ENCODE measurements at regions not wholly inside any gene's neighbourhood (a gene's known extent, or its start where the extent isn't known, plus 50 kb on each side); places are given as distances from the start of the nearest gene placed in this dataset.

DNA sequence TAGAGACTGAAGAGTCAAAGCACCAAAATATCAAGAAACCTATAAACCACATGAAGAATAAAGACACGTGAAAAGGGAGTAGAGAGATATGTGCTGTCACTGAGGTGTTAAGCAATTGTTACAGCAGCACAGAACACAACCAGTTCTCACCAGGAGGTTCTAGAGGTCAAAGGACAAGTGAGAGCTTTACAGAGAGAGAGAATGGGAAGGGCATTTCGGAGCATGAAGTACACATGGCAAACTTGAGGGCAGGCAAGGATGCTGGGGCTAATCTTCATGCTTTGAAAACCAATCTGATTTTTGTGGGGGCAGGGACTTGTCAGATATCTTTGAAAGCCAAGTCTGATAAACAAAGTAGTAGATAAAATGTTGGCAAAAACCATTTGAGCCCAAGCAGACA, 142.3 kb upstream of the NRSN1 start:
- ATAC-seq (ENCODE audit: insufficient read depth, low read depth) (no peak), DNase-seq (no peak)
- Histone ChIP-seq H3K79me2 (ENCODE audit: insufficient read depth, low read length) (no peaks in the 10 kb centered on the region), H2AFZ (ENCODE audit: low read depth, low read length) (no peak overlapping the region), H3K4me2 (ENCODE audit: insufficient read depth, low read length) (no peak overlapping the region), H4K20me1 (ENCODE audit: insufficient read depth, low read length) (no peaks in the 10 kb centered on the region), H3K9ac (ENCODE audit: low read depth, low read length) (no peak overlapping the region), H3K36me3 (ENCODE audit: insufficient read depth, low read length) (no peaks in the 10 kb centered on the region), H3K27me3 (ENCODE audit: insufficient read depth, low read length, poor library complexity) (no peaks in the 10 kb centered on the region), H3K4me3 (ENCODE audit: low read depth in 1 of 2, low read length in 2 of 2) (no peak overlapping the region), H3K9me3 (ENCODE audit: insufficient read depth, low read length, severe bottlenecking) (no peaks in the 10 kb centered on the region), H3K27ac (ENCODE audit: low read length) (no peak overlapping the region), H3K4me1 (ENCODE audit: insufficient read depth, low read length) (no peaks in the 10 kb centered on the region)
- TF ChIP-seq, protein P1, sequence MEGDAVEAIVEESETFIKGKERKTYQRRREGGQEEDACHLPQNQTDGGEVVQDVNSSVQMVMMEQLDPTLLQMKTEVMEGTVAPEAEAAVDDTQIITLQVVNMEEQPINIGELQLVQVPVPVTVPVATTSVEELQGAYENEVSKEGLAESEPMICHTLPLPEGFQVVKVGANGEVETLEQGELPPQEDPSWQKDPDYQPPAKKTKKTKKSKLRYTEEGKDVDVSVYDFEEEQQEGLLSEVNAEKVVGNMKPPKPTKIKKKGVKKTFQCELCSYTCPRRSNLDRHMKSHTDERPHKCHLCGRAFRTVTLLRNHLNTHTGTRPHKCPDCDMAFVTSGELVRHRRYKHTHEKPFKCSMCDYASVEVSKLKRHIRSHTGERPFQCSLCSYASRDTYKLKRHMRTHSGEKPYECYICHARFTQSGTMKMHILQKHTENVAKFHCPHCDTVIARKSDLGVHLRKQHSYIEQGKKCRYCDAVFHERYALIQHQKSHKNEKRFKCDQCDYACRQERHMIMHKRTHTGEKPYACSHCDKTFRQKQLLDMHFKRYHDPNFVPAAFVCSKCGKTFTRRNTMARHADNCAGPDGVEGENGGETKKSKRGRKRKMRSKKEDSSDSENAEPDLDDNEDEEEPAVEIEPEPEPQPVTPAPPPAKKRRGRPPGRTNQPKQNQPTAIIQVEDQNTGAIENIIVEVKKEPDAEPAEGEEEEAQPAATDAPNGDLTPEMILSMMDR (IDR thresholded peaks at IDR 0.05; ENCODE audit: borderline replicate concordance, extremely low read depth, low read length, poor library complexity, severe bottlenecking) = no peak
- no peak for TF ChIP-seq EZH2 (IDR thresholded peaks at IDR 0.05; ENCODE audit: borderline replicate concordance, low read depth, low read length, severe bottlenecking)

DNA sequence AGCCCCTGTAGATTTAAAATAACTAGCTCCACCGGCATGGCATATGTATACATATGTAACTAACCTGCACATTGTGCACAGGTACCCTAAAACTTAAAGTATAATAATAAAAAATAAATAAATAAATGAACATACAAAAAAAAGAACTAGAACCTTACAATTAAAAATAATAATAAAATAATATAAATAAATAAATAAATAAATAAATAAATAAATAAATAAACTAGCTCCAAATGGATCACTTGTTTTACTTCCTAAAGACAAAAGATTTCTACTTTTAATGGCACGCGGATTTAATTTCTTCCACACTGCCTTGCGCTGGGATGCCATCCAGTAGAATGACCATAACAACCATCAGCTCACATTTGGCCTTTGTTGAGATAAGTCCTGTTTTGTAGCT, 141.0 kb upstream of the NRSN1 start:
- no peak for TF ChIP-seq EZH2 (IDR thresholded peaks at IDR 0.05; ENCODE audit: borderline replicate concordance, low read depth, low read length, severe bottlenecking)
- no peak for ATAC-seq (ENCODE audit: insufficient read depth, low read depth)

DNA sequence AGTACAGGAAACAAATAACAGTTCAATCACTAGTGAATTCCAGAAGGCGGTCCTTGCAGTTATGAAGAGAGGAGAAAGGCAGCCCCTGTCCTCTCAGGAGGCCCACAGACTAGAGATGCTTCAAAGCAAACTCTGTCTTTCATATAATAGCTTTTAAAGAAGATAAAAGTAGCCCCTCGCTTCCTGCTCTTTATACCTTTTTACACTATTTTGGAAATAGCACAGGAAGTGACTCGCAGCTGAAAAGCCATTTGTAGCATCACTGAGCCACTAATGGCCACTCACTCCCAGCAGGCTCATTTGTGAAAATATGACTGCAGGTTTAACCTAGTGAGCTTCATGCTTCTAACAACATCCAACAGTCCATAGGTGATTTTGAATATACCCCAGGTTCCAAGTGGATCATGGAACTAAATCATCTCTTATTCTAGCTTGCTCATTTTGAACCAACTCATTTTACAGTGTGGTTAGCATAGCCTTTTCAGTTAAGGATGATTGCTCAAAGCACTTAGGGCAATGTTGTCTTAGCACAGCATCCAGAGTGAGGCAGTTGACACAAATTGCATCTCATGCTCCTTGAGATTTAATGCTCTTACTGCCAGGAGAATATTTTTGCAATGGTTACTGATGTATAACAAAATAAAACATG, 136.0 kb upstream of the NRSN1 start:
- ATAC-seq (ENCODE audit: insufficient read depth, low read depth) (no peak), DNase-seq (no peak)
- Histone ChIP-seq H3K9me3 (ENCODE audit: insufficient read depth, low read length, severe bottlenecking) (no peaks in the 10 kb centered on the region), H3K4me2 (ENCODE audit: insufficient read depth, low read length) (no peak overlapping the region), H2AFZ (ENCODE audit: low read depth, low read length) (no peak overlapping the region), H3K27me3 (ENCODE audit: insufficient read depth, low read length, poor library complexity) (no peaks in the 10 kb centered on the region), H3K4me1 (ENCODE audit: insufficient read depth, low read length) (no peaks in the 10 kb centered on the region), H3K36me3 (ENCODE audit: insufficient read depth, low read length) (no peaks in the 10 kb centered on the region), H3K4me3 (ENCODE audit: low read depth in 1 of 2, low read length in 2 of 2) (no peak overlapping the region), H3K27ac (ENCODE audit: low read length) (no peak overlapping the region), H3K79me2 (ENCODE audit: insufficient read depth, low read length) (no peaks in the 10 kb centered on the region), H4K20me1 (ENCODE audit: insufficient read depth, low read length) (no peaks in the 10 kb centered on the region), H3K9ac (ENCODE audit: low read depth, low read length) (no peak overlapping the region)
- TF ChIP-seq, protein P1 (IDR thresholded peaks at IDR 0.05; ENCODE audit: borderline replicate concordance, extremely low read depth, low read length, poor library complexity, severe bottlenecking) = no peak
- no peak for TF ChIP-seq EZH2 (IDR thresholded peaks at IDR 0.05; ENCODE audit: borderline replicate concordance, low read depth, low read length, severe bottlenecking)

More for the DNA sequence above, 141.0 kb upstream of the NRSN1 start:
- no peaks in the 10 kb centered on the region for H3K27me3 ChIP-seq (ENCODE audit: insufficient read depth, low read length, poor library complexity)
- no peaks in the 10 kb centered on the region for H3K9me3 ChIP-seq (ENCODE audit: insufficient read depth, low read length, severe bottlenecking)
- H3K4me3 ChIP-seq (ENCODE audit: low read depth in 1 of 2, low read length in 2 of 2) = no peak overlapping the region
- H3K9ac ChIP-seq (ENCODE audit: low read depth, low read length) = no peak overlapping the region
- DNase-seq = no peak
- H3K27ac ChIP-seq (ENCODE audit: low read length) = no peak overlapping the region
- H3K4me1 ChIP-seq (ENCODE audit: insufficient read depth, low read length) = no peaks in the 10 kb centered on the region
- no peak overlapping the region for H3K4me2 ChIP-seq (ENCODE audit: insufficient read depth, low read length)
- H3K36me3 ChIP-seq (ENCODE audit: insufficient read depth, low read length) = no peaks in the 10 kb centered on the region
- H3K79me2 ChIP-seq (ENCODE audit: insufficient read depth, low read length) = no peaks in the 10 kb centered on the region
- no peaks in the 10 kb centered on the region for H4K20me1 ChIP-seq (ENCODE audit: insufficient read depth, low read length)
- no peak overlapping the region for H2AFZ ChIP-seq (ENCODE audit: low read depth, low read length)

DNA sequence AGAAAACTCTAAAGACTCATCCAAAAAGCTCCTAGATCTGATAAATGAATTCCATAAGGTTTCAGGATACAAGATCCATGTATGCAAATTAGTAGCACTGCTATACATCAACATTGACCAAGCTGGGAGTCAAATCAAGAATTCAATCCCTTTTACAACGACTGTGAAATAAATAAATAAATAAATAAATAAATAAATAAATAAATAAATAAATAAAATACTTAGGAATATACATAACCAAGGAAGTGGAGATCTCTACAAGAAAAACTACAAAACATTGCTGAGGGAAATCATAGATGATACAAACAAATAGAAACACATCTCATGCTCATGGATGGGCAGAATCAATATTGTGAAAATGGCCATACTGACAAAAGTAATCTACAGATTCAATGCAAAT, 132.0 kb upstream of the NRSN1 start:
- no peak overlapping the region for H3K4me3 ChIP-seq (ENCODE audit: low read depth in 1 of 2, low read length in 2 of 2)
- ATAC-seq (ENCODE audit: insufficient read depth, low read depth) (no peak), DNase-seq (no peak)
- H3K27me3 ChIP-seq (ENCODE audit: insufficient read depth, low read length, poor library complexity) = no peaks in the 10 kb centered on the region
- H4K20me1 ChIP-seq (ENCODE audit: insufficient read depth, low read length) = no peaks in the 10 kb centered on the region
- no peaks in the 10 kb centered on the region for H3K79me2 ChIP-seq (ENCODE audit: insufficient read depth, low read length)
- no peak overlapping the region for H2AFZ ChIP-seq (ENCODE audit: low read depth, low read length)
- no peaks in the 10 kb centered on the region for H3K4me1 ChIP-seq (ENCODE audit: insufficient read depth, low read length)
- H3K4me2 ChIP-seq (ENCODE audit: insufficient read depth, low read length) = no peak overlapping the region
- no peaks in the 10 kb centered on the region for H3K36me3 ChIP-seq (ENCODE audit: insufficient read depth, low read length)
- H3K27ac ChIP-seq (ENCODE audit: low read length) = no peak overlapping the region
- H3K9ac ChIP-seq (ENCODE audit: low read depth, low read length) = no peak overlapping the region
- TF ChIP-seq, protein P1 (IDR thresholded peaks at IDR 0.05; ENCODE audit: borderline replicate concordance, extremely low read depth, low read length, poor library complexity, severe bottlenecking) = no peak
- TF ChIP-seq EZH2 (IDR thresholded peaks at IDR 0.05; ENCODE audit: borderline replicate concordance, low read depth, low read length, severe bottlenecking) = no peak
- H3K9me3 ChIP-seq (ENCODE audit: insufficient read depth, low read length, severe bottlenecking) = no peaks in the 10 kb centered on the region

Measured in DND-41 (cell line).